HG03575 (cell line): ENCODE measurements at regions not wholly inside any gene's neighbourhood (a gene's known extent, or its start where the extent isn't known, plus 50 kb on each side); places are given as distances from the start of the nearest gene placed in this dataset.
"Not testable (repeated sequence)": the region's sequence is repeated elsewhere in the genome, so short reads cannot be mapped to it uniquely, and the experiment has no call there.

ENCODE experiments used
- ATAC-seq: cut with Tn5 transposase; IDR thresholded peaks from one replicate; pipeline ENCODE4 v1.9.1; 2021; ENCODE audit not compliant: unreplicated experiment, insufficient number of reproducible peaks, low FRiP score; ENCODE audit errors: extremely low read depth

DNA sequence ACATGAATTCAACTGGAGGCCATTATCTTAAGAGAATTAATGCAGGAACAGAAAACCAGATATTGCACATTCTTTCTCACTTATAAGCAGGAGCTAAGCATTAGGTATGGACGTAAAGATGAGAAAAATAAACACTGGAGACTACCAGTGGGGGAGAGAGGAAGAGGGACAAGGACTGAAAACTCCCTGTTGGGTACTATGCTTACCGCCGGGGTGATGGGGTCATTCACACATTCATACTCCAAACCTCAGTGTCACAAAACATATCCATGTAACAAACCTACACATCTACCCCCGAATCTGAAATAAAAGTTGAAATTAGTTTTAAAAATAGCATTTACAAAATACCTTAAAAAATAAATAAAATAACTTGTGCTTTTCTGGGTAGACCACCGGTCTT lies 80.8 kb upstream of the RAP1B start:
- ATAC-seq: no peak

DNA sequence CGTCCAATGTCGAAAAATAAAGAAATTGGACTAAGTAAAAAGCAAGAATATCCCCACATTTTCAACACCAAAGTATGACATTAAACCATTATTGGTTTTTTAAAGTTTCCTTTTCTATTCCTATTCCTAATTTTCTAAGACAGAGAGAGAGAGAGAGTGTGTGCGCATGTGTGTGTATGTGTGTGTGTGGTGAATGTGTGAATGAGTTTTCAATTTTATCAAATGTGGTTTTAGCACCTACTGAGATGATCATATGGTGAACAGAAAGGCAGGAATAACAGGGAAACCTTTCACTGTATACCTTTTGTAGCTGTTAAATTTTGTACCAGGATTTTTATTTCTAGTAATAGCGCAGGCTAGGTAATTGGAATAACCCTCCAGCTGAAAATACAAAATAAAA lies 80.4 kb upstream of the RAP1B start:
- no peak for ATAC-seq

DNA sequence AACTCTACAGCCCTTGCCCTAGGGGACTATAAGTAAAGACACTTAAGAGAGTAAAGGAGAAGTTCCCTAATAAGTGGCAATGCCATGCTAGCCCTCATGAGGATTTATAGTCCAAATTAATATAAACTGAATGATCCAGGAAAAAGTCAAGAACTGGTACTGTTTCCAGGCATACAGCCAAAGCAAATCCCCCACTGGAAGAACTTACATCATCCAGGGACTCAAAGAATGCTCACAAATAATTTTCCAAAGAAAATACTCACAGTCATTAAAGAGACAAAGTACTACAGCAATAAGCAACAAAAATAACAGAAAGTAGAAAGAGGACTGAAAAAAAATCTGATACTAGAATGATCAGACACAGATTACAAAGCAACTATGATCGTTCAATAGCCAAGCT lies 79.7 kb upstream of the RAP1B start:
- ATAC-seq: no peak

DNA sequence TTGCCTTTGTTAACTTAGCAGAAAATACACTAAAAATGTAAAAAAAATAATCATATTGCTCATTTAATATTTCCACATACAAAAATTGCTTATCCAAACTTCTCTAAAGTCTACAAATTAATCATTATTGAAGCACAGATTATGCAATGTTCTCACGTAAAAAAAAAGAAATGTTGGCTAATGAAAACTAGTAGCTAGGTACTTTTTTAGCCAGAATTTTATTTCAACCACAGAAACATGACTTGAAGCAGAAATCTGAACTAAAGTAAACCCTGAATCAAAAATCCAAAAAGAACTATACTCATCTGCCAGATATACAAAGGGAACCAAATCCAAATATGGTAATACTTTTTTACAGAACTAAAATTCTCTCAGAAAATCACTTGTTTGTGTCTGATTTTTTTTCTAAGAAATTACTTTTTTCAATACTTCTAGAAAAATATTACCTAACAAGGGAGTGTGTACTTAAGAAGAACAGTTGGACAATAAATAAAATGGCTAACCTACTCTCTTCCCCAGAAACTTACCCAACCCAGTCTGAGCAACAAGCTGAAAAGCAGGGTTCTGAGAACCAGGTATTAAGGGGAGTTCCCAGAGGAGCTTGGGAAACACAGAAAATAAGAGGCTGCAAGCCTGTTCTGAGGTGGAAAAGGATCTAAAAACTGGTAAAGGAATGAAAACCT lies 78.4 kb upstream of the RAP1B start:
- no peak for ATAC-seq

DNA sequence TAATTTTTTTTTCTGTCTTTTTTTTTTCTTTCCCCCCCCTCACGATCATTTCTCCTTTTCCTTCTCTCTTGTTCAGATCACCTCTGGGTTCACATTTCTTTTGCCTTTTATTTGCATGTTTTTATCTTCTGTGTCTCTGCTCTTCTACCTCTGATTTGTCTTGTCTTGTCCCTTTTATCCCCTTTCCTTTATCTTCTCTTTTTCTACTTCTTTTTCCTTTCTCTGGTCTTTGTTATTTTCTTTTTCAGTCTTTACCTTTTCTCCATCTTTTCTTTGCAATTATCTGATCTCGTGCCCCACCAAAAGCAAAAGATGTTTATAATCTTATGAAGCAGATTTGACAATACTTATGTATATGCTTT lies 77.8 kb upstream of the RAP1B start:
- ATAC-seq: no peak

DNA sequence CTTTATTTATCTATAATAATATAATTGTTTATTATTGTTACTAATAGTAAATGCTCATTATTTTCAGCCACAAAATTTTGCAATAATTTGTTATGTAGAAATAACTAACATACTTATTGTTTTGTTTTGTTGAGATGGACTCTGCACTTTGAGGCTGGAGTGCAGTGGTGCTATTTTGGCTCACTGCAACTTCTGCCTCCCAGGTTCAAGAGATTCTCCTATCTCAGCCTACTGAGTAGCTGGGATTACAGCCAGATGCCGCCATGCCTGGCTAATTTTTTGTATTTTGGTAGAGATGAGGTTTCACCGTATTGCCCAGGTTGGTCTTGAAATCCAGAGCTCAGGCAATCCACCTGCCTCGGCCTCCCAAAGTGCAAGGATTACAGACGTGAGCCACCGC lies 76.6 kb upstream of the RAP1B start:
- ATAC-seq: no peak

DNA sequence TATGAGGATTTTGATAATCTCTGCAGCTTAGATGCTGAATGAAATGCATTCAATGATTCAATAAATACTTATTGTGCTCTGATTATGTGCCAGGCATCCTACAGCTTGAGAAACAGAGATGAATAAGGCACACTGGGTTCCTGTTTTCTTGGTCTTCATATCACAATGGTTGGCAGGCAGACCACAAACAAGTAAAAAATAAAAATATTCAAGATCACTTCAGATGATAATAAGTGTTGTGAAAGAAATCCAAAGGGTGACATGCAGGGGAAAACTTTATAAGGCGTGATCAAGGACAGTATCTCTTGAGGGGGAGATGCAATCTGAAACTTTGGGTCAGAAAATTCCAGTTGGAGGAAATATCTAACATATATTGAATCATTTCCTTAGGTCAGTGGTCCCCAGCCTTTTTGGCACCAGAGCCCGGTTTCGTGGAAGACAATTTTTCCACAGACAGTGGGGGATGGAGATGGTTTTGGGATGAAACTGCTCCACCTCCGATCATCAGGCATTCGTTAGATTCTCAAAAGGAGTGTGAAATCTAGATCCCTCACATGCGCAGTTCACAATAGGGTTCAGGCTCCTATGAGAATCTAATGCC lies 73.7 kb upstream of the RAP1B start:
- ATAC-seq: no peak

DNA sequence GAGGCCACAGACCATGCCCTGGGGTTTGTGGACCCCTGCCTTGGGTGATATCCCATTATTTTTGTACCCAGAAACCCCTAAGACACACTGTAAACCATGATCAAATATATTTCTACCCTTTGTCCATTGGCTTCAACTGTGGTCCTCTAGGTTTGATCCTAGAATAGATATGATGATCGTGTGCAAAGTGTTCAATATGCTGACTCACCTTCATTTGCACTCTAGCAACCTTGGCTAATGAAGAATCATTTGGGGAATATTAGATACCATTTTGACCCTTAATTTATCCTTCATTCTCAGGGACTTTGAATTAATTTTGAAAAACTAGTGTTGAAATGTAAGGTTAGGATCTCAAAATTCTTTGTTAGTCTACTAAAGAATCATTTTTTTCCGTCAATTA lies 73.1 kb upstream of the RAP1B start:
- ATAC-seq: no peak

DNA sequence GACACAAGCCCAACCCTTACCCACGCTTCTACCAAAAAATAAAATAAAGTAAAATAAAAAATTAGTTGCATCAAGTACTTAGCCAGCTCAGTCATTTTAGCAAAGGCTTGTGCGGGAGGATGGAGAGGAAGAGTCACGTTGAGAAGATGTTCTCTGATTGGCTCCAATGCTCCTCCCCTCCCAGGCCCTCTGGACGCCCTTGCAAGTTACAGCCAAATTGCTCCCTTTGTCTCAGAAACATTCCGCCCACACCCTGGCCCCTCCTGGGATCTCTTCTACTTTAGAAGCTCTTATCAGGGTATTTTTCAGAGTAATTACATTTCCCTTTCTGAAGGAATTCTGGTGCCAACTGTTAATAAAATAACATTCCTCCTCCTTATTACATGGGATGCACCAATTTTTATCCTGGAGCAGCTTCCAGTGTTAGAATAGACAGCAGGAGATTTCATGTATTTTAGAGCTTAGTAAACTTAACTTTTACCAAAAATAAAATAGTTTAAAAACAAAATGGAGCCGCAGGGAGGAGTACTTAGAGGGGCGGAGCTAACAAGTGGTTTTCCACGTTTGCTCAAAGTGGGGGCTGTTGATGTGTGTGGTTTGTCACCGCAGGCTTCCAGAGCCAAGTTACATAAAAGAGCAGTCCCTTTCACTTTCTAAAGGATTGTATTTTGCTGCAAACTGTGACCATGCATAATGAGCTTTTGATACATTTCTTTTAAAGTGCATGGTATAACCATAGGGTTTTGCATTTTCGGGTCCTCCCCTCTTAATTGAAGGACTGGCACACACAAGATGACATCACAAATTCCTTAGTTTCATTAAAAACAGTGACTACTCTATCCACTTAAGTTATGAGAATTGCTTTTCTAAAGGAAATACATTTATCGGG lies 71.7 kb upstream of the RAP1B start:
- ATAC-seq: no peak

DNA sequence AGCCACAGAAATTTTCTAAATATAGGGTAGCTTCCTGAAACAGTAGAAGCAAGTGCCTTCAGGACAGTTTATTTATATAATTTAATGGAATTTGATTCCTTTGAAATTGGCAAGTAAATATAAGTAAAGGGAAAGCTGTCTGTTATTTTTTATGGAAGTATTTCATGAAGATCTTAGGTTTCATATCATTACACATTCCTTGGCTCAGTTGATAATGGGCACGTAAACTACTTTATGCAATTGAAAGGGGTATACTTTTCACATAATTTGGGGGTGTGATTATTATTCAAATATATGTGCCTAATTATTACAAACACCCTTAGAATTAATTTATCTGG lies 71.1 kb upstream of the RAP1B start:
- no peak for ATAC-seq

DNA sequence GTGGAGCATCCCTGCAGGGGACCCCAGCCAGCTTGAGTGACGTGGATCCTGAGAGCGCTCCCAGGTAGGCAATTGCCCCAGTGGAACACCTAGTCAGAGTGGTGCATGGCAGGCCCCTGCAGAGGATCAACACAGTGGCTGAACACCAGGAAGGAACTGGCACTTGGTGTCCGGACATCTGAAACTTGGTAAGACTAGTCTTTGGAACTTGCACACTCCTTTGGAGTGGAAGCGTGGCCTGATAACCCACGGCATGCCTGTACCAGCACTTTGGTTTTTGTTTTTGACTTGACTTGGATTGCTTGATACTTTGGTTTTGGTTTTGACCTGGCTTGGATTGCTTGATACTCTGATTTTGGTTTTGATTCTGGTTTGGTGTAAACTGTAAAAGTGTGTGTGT lies 69.9 kb upstream of the RAP1B start:
- not testable (repeated sequence) for ATAC-seq

DNA sequence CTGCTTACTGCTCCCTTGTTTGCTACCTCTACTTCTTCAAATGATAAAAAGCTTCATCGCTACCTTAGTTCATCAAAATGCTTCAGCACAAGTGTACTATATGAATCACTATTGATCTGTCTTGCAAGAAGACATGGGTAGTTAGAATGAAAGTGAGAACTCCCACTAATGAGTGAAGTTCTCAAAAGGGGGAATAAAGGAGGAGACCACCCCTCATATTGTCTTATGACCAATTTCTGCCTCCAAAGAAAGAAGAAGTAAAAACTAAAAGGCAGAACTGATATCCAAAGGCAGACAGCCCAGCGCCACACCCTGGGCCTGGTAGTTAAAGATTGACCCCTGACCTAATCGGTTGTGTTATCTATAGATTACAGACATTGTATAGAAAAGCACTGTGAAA lies 63.4 kb upstream of the RAP1B start:
- ATAC-seq: not testable (repeated sequence)

DNA sequence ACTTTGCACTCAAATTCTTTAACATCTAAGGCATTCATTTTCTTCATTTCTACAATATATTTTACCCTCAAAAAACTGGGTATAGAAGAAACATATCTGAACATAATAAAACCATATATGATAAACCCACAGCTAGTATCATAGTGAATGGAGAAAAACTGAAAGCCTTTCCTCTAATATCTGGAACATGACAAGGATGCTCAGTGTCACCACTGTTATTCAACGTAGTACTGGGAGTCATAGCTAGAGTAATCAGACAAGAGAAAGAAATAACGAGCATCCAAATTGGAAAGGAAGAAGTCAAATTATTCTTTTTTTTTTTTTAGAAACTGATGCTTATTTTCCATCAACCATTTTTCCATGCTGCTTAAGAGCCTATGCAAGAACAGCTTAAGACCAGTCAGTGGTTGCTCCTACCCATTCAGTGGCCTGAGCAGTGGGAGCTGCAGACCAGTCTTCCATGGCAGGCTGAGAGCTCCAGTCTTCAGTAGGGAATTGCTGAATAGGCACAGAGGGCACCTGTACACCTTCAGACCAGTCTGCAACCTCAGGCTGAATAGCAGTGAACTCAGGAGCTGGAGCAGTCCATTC lies 58.0 kb upstream of the RAP1B start:
- not testable (repeated sequence) for ATAC-seq

DNA sequence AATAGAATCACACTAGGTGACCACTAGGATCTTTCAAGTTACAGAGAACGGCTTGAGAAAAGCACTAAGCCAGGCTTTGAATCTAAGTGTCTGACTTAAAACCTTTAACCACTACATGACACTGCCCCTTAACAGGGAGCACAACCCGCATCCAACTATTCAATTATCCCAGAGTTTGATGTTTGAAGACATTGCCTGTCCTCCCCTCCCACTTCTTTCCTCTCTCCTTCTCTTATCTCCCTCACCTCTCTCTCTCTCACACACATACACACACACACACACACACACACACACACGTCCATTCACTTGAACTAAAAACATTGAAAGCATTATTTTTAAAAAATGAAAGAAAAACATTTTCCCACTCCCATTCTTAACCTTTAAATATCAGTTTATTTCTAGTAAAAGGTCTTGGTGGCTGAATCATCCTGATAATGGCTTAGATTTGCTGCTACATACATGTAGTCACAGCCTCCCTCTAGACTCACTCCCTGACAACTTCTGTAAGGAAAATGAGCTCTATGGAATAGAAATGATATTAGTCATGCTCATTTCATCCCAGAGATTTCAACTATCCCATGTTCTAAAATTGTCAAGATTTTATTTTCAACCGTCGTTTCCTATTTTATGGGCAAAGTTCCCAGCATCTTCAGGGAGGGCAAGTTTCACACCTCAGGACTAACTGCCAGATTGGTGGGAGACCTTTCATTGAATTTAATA lies 53.5 kb upstream of the RAP1B start:
- no peak for ATAC-seq

DNA sequence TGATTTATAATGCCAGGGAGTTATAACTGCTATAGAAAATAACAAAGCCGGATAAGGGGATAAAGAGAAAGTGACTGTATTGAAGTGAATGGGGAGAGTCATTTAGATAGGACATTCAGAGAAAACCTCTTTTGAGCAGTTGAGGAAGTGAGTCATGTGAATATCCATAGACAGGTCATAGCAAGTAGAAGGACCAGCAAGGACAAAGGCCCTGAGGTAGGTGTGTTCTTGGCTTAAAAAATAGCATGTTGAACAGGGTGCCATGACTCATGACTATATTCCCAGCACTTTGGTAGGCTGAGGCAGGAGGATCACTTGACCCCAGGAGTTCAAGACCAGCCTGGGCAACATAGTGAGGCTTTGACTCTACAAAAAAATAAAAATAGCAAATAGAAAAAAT lies 51.5 kb upstream of the RAP1B start:
- ATAC-seq: no peak

DNA sequence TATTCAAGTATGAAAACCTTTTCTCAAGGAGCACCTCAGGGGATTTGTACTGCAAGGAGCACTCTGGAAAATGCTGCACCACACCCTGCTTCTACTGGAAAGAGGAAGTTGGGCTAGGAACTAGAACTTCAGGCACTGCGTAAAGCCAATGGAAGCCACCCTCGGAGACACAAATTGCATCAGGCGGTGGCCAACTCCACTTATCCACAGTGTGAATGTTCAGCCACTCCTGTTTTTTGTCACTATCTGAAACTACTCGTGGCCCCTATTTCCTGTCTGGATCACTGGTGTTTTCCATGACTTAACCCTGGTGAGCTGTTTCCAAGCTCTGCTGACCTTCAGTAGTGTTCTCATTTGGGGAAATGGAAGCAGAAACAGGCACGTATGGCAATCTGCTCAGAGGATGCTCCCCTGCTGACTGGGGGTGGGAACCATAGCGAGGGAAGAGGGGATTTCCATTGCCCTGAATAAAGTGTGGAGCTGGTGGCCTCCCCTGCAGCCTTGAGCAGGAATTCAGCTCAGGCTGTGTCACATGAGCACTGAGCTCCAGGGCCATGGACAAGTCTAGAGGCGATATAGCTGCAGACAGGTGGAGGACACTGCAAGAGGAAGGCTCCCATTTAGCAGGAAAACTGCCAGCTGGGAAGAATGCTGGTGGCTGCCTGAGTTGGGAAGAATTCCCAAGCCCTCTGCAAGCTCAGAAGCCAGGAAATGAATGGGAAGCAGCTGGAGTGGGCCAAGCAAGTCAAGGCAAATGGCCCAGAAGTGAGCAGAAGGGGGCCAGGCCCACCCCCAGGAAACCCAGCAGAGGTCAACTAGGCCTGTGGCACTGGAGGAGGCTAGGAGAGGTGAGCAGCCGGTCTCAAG lies 50.5 kb upstream of the RAP1B start:
- no peak for ATAC-seq

DNA sequence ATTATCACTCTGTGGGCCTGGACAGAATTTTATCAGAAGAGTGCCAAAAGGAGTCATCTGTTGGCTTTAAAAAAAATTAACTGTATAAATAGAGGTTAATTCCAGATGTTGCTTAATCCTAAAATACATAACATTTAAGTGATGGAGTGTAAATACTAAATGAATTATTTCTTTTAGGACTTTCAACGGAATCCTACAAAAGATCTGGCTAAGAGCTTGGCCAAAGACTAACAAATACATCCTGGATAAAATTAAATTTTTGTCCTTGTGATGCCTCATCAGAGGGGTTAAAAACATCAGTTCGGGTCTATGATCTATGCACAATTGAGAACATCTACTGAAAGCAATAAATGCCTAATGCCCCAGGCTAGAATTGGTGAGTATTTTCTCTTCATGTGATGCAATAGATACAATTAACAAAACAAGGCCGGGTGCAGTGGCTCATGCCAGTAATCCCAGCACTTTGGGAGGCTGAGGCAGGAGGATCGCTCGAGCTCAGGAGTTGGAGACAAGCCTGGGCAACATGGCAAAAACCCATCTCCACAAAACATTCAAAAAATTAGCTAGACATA lies 49.8 kb upstream of the RAP1B start:
- no peak for ATAC-seq
